HG03175 (cell line): ENCODE measurements at regions not wholly inside any gene's neighbourhood (a gene's known extent, or its start where the extent isn't known, plus 50 kb on each side); places are given as distances from the start of the nearest gene placed in this dataset.
A peak's percentile ranks its signal among the peaks of the same experiment; 100 is the strongest.
"Not testable (repeated sequence)": the region's sequence is repeated elsewhere in the genome, so short reads cannot be mapped to it uniquely, and the experiment has no call there.

Experiments
- ATAC-seq: cut with Tn5 transposase; IDR thresholded peaks from one replicate; pipeline ENCODE4 v1.9.1; 2021; ENCODE audit warnings: mild to moderate bottlenecking, moderate library complexity; ENCODE audit not compliant: unreplicated experiment

GRCh38 chr12:46671102-46671501, 154.7 kb downstream of the SLC38A4 start:
- ATAC-seq = no peak

DNA sequence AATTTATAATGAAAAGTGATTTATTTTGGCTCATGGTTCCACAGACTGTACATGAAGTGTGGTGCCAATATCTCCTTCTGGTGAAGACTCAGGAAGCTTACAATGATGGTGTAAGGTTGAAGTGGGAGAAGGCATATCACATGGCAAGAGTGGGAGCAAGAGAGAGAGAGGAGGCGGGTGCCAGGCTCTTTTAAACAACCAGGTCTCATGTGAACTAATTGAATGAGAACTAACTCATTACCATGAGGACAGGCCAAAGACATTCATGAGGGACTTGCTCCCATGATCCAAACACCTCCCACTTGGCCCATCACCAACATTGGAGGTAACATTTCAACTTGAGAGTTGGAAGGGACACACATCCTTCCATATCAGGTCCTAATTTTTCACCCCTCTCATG, 155.2 kb downstream of the SLC38A4 start:
- ATAC-seq = no peak

DNA sequence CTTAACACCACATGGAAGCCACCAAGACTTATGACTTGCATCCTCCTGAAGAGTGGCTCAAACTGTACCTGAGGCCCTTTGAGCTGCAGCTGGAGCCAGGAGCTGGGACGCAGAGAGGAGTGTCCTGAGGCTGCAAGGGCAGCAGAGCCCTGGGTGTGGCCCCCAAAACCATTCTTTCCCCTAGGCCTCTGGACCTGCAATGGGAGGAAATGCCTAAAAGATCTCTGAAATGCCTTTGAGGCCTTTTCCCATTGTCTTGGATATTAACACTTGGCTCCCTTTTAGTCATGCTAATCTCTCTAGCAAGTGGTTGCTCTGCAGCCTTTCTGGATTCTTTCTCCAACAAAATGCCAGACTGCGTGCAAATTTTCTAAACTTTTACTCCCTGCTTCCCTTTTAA, 156.1 kb downstream of the SLC38A4 start:
- ATAC-seq = no peak

- ATAC-seq = no peak
Observed at GRCh38 chr12:46667551-46667950, 158.2 kb downstream of the SLC38A4 start.

GRCh38 chr12:46664761-46665287, 161.0 kb downstream of the SLC38A4 start:
- no peak for ATAC-seq

GRCh38 chr12:46663318-46663717, 162.5 kb downstream of the SLC38A4 start:
- ATAC-seq = no peak

GRCh38 chr12:46661110-46661845, 164.5 kb downstream of the SLC38A4 start:
- peak; percentile 82 for ATAC-seq

DNA sequence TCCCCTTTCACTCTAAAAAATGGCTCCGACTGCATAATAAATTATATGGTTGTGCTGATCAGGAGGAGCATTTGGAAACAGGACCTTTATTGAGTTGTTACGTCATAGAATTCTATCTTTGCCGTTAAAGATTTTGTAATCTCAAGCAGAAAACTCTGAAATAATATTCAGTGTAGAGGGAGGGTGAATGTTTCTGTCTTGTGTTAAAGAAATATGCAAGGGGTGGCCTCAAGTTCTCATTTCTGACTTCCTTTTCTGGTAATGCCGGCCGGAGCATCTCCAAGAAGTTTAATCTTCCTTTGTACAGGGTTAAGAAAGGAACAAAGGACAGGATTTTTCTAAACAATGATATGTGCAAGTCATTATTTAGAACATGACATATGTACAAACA, 165.1 kb downstream of the SLC38A4 start:
- no peak for ATAC-seq

DNA sequence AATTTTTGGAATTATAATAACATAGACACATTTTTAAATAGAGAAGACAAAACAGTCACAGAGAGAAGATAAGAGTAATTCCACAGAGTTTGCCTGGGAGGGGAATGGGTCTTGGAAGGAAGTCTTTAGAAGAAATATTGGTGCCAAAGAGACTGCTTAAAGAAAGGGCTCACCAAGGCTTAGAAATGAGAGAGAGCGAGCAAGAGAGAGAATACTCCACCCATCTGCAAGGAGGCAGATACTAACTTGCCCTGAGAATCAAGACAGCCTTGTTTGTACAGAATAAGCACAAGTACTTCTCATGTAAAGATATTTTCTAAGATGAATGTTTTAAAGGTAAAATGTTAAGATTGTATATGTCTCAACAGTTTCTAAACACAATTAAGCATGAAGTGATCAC, 165.5 kb downstream of the SLC38A4 start:
- ATAC-seq = no peak

GRCh38 chr12:46659824-46660223, 166.0 kb downstream of the SLC38A4 start:
- ATAC-seq = no peak

DNA sequence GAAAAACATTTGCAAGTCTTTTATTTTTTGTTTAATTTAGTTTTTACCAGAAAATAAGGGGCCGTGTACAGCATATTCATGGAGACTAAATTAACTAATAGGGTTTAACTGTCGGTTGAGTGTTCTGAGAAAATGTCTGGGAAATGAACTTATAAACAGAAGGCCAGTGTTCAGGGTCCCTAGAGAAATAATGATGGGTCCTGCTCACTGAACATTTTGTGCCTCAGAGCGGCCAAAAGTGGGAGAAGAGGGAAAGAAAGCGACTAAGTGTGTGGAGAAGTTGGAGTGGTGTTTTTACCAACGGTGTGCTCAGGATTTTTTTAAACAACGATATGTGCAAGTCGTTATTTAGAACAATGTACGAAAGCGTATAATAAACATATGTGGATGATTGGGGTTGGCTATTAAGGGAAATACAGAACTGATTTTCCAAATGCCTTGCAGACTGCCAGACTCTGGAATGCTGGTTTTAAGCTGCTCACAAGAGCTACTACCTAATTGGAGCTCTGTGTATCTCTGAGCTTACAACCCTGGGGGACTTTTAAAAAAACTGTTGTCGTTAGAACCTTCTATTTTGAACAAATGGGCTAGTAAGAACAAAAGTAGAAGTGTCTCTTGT, 166.7 kb downstream of the SLC38A4 start:
- ATAC-seq = no peak

DNA sequence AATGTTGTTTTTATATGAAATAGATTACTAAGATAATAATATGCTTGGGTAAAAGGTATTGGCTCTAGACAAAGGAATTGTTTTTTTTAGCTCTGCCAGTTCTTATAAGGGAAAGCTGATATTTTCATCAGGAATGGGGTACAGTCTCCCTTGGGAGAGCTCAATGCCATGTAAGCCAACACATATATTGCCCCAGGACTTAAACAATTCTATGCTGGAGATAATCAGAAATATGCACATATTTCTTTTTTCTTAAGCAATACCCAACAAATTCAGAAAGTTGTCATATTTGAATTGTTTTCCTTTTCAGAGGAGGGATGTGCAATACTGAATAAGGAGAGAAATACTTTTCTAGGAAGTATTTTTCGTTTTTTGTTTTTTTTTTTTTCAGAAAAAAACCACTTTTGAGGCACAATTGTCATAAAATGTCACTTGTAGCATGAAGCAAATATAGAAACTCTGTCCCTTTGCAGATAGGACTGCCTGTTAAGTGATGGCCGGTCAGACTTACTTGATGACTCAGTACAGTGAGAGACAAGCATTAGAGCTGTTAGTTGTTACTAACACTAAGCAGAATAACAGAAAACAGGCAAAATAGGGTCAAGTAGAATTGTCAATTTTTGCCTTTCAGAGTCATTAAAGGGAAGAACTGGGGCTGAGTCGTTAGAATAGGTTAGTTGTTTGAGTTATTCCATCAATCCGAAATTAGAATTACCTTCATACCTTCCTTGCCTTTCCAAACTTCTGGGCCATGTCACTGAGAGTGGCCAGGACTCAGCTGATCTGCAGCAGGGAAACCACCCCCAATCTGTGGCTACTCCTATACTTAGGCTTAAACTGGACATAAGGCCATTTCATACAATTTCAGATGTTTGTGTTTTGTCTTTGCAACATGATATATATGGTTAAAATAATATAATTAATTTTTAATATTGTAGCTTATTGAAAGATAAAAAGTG, 168.1 kb downstream of the SLC38A4 start:
- no peak for ATAC-seq

DNA sequence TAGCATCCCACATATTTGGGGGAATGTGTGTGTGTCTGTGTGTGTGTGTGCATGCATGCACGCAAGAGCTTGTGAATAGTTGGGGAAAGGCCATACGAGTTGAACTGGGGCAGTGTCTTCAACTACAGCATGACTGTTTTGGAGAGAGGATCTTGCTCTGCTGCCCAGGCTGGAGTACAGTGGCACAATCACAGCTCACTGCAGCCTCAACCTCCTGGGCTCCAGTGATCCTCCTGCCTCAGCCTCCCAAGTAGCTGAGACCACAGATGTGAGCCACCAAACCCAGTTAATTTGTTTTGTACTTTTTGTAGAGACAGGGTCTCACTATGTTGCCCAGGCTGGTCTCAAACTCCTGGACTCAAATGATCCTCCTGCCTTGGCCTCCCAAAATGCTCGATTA, 169.8 kb downstream of the SLC38A4 start:
- not testable (repeated sequence) for ATAC-seq

- no peak for ATAC-seq
Observed at GRCh38 chr12:46653311-46653710, 172.5 kb downstream of the SLC38A4 start.

DNA sequence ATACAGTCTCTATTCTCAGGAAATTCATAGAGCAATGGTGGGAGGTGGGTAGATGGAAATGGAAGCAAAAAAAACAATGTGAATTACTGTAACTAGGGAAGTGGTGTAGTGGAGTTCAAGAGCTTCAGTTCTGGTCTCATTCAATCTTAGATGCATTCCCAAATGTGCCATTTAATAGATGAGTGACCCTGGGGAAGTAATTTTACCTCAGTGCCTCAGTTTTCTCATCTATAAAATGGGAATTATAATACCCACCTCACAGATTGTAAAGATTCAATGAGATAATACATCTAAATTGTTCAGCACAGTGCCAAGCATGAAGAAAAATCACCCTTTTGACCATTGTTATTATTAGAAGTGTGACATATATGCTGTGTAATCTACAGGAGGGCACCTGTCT, 173.1 kb downstream of the SLC38A4 start:
- ATAC-seq = no peak

DNA sequence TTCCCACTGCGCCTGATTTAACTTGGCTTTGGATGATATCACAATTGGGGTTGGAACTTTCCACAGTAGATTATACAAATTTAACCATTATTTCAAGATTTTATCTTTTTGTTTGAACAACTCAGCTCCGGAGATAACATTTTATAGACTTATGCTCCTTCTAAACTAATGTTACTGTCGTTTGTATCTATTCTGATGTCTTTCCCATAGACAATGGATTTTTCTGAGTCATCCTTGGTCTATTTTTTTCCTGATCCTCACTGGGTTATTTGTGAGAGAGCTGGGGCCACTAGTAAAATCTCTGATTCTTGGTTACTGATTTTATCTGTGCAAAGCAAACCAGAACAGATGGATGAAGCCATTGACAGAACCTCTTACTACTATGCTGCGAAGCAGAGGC, 175.1 kb downstream of the SLC38A4 start:
- no peak for ATAC-seq

DNA sequence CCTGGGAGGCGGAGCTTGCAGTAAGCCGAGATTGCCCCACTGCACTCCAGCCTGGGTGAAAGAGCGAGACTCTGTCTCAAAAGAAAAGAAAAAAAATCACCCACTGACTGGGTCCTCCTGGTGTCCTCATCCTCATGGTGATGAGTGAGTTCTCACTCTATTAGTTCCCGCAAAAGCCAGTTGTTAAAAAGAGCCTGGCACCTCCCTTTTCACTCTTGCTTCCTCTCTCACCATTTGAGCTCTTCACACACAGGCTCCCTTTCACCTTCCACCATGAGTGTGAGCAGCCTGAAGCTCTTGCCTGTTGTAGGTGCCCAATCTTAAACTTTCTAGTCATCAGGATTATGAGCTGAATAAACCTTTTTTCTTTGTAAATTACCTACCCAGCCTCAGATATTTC, 176.4 kb downstream of the SLC38A4 start:
- no peak for ATAC-seq

DNA sequence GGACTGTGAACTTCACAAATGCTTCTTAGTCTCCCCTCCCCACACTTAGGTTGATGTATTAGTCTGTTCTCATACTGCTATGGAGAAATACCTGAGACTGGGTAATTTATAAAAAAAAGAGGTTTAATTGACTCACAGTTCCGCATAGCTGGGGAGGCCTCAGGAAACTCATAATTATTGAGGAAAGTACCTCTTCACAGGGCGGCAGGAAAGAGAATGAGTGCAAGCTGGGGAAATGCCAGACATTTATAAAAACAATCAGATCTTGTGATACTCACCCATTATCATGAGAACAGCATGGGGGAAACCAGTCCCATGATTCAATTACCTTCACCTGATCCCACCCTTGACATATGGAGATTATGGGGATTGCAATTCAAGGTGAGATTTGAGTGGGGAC, 178.8 kb downstream of the SLC38A4 start:
- no peak for ATAC-seq

GRCh38 chr12:46641649-46642048, 184.1 kb downstream of the SLC38A4 start:
- ATAC-seq = not testable (repeated sequence)

- ATAC-seq = no peak
Observed at GRCh38 chr12:46635818-46636217, 190.0 kb downstream of the SLC38A4 start.
